ENCODE measurements at regions not wholly inside any gene's neighbourhood (a gene's known extent, or its start where the extent isn't known, plus 50 kb on each side); places are given as distances from the start of the nearest gene placed in this dataset.

DNA sequence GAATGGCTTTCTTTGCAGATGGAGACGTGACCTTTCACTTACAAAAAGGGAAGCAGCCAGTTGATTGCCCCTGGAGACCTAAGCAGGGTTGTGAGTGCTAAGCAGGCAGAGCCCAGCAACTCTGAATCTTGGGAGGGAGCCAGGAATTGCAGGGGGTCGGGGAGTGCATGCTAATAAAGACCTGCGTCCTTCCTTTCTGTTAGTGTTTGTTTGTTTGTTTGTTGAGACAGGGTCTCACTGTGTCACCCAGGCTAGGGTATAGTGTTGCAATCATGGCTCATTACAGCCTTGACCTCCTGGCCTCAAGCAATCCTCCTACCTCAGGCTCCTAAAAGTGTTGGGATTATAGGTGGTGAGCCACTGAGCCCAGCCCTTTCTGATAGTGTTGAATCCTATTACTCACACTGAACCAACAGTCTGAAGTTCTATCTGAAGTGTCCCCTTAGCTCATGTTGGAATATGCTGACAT, 137.4 kb downstream of the CEP135 start (continued):
- TF ChIP-seq DRAP1 (CRISPR knock-in tag; IDR thresholded peaks at IDR 0.05) (no peak), ZNF776 (CRISPR knock-in tag; IDR thresholded peaks at IDR 0.05) (no peak), EHMT2 (IDR thresholded peaks at IDR 0.05; ENCODE audit: borderline replicate concordance, low read depth, low read length) (no peak)

GRCh38 chr4:56085275-56085674, 136.5 kb downstream of the CEP135 start:
- Histone ChIP-seq H3K4me1 (ENCODE audit: insufficient read depth, low read length) (peaks cover 19% of the 10 kb centered on the region), H3K9me3 (ENCODE audit: low read length) (no peaks in the 10 kb centered on the region), H4K20me1 (ENCODE audit: insufficient read depth, low read length) (no peaks in the 10 kb centered on the region), H3K27ac (ENCODE audit: extremely low read length, insufficient read depth, low read length) (no peak overlapping the region), H3K4me2 (ENCODE audit: low read depth, low read length) (no peak overlapping the region), H2AFZ (ENCODE audit: low read length) (no peak overlapping the region), H3K4me3 (replicated peaks in 1 of 3; ENCODE audit: insufficient read depth in 1 of 3, low read depth in 2 of 3, low read length in 3 of 3) (no peak overlapping the region), H3K9ac (ENCODE audit: insufficient read depth, low read depth, low read length) (no peak overlapping the region), H3K79me2 (ENCODE audit: insufficient read depth, low read length) (no peaks in the 10 kb centered on the region), H3K36me3 (replicated peaks in 1 of 2; ENCODE audit: control insufficient read depth in 1 of 2, insufficient read depth in 2 of 2, low read length in 2 of 2) (no peaks in the 10 kb centered on the region), H3K27me3 (ENCODE audit: control insufficient read depth in 1 of 2, insufficient read depth in 2 of 2, low read length in 2 of 2) (no peaks in the 10 kb centered on the region)
- ATAC-seq: no peak
- FAIRE-seq: no peak
- DNase-seq (ENCODE audit: low spot score): no peak
- CTCF ChIA-PET (ENCODE audit: low intra/inter-chr PET ratio, low total read pairs): no interaction called here
- 81% methylated on average over 2 of the region's 2 CpGs for WGBS (ENCODE audit: low lambda C conversion rate)
- no TSS peak for BruUV-seq (replicated peaks)
- POLR2A ChIA-PET: no interaction called here
- intact Hi-C loops (cut with micrococcal nuclease; ENCODE audit: unreplicated experiment): no loop called here
- in situ Hi-C loops (cut with HindIII; ENCODE audit: extremely low pct_ligation_motif_present, low pct_unique_long_range_greater_than_20kb): no loop called here
- TF ChIP-seq, protein P1, sequence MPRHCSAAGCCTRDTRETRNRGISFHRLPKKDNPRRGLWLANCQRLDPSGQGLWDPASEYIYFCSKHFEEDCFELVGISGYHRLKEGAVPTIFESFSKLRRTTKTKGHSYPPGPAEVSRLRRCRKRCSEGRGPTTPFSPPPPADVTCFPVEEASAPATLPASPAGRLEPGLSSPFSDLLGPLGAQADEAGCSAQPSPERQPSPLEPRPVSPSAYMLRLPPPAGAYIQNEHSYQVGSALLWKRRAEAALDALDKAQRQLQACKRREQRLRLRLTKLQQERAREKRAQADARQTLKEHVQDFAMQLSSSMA (CRISPR knock-in tag; IDR thresholded peaks at IDR 0.05): no peak
- TF ChIP-seq BCLAF1 (IDR thresholded peaks at IDR 0.05) (no peak), U2AF1 (optimal IDR thresholded peaks at IDR 0.05; ENCODE audit: low read depth, low read length) (no peak), ZFP36L2 (CRISPR knock-in tag; IDR thresholded peaks at IDR 0.05) (no peak), CAMTA2 (CRISPR knock-in tag; IDR thresholded peaks at IDR 0.05; ENCODE audit: borderline replicate concordance) (no peak), MYC (CRISPR knock-in tag; IDR thresholded peaks at IDR 0.05; ENCODE audit: borderline replicate concordance) (no peak), GZF1 (CRISPR knock-in tag; IDR thresholded peaks at IDR 0.05) (no peak), NR2F2 (IDR thresholded peaks at IDR 0.05; ENCODE audit: borderline replicate concordance, low read depth) (no peak), PAWR (CRISPR knock-in tag; IDR thresholded peaks at IDR 0.05; ENCODE audit: borderline replicate concordance) (no peak), AHR (CRISPR knock-in tag; IDR thresholded peaks at IDR 0.05) (no peak), ZNF720 (CRISPR knock-in tag; IDR thresholded peaks at IDR 0.05) (no peak), ZBTB2 (CRISPR knock-in tag; IDR thresholded peaks at IDR 0.05; ENCODE audit: low read depth) (no peak)
- TF ChIP-seq, protein P2, sequence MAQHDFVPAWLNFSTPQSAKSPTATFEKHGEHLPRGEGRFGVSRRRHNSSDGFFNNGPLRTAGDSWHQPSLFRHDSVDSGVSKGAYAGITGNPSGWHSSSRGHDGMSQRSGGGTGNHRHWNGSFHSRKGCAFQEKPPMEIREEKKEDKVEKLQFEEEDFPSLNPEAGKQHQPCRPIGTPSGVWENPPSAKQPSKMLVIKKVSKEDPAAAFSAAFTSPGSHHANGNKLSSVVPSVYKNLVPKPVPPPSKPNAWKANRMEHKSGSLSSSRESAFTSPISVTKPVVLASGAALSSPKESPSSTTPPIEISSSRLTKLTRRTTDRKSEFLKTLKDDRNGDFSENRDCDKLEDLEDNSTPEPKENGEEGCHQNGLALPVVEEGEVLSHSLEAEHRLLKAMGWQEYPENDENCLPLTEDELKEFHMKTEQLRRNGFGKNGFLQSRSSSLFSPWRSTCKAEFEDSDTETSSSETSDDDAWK (CRISPR knock-in tag; IDR thresholded peaks at IDR 0.05): no peak
- TF ChIP-seq, protein P3, sequence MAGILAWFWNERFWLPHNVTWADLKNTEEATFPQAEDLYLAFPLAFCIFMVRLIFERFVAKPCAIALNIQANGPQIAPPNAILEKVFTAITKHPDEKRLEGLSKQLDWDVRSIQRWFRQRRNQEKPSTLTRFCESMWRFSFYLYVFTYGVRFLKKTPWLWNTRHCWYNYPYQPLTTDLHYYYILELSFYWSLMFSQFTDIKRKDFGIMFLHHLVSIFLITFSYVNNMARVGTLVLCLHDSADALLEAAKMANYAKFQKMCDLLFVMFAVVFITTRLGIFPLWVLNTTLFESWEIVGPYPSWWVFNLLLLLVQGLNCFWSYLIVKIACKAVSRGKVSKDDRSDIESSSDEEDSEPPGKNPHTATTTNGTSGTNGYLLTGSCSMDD (CRISPR knock-in tag; IDR thresholded peaks at IDR 0.05): no peak

Measured in HepG2 (cell line).